D721Med (cell line): ENCODE measurements at regions not wholly inside any gene's neighbourhood (a gene's known extent, or its start where the extent isn't known, plus 50 kb on each side); places are given as distances from the start of the nearest gene placed in this dataset.

Source experiments
- DNase-seq: peaks from one replicate; pipeline ENCODE4 v3.0.0; 2011; ENCODE audit warnings: low spot score; ENCODE audit not compliant: insufficient read length
- FAIRE-seq: peaks from 2 replicates; lab custom pipeline; 2011; peaks lifted over from hg19 to GRCh38; lab: Jason Lieb, UNC
- TF ChIP-seq, protein P1 (sequence below): IDR thresholded peaks from 2 replicates; pipeline ENCODE4 v1.5.1; 2012; ENCODE audit warnings: mild to moderate bottlenecking, control low read depth; ENCODE audit not compliant: insufficient read depth; ENCODE audit errors: missing control alignments

DNA sequence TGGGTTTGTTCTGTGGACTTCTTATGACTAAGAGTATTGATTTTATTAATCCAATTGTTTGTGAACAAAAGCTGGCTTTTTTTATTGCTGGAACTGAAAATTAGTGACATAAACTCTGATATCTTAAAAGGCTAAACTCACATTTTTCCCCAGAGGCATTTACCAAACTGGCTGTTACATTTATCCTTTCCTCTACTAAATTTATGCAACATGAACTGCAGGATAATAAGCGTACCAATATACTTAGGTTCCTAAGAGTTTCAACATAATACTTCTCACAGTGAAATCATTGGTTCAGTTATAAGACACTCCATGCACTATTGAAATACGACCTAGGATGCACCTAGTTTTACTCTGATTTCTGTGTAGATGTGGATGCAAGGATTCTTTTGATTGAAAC, 560.8 kb upstream of the WWC1 start:
- FAIRE-seq (no peak), DNase-seq (no peak)

DNA sequence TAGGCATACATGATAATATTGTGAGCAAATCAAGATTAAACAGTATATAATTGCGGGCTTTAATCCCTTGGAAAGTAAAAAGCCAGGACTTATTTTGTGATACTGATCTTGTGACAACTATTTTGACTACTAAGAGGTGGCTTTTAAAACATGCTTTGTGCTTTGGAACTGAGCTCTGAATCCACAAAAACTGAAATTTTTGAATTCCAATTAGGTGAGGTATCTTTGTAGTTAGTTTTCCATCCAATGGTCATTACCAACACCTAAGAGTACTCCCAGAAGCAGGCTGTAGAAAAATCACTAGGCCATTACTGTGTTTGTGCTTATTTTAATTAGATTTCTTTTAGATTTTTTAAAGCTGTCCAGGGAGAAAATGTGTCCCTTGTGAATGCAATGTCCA, 559.5 kb upstream of the WWC1 start:
- TF ChIP-seq, protein P1, sequence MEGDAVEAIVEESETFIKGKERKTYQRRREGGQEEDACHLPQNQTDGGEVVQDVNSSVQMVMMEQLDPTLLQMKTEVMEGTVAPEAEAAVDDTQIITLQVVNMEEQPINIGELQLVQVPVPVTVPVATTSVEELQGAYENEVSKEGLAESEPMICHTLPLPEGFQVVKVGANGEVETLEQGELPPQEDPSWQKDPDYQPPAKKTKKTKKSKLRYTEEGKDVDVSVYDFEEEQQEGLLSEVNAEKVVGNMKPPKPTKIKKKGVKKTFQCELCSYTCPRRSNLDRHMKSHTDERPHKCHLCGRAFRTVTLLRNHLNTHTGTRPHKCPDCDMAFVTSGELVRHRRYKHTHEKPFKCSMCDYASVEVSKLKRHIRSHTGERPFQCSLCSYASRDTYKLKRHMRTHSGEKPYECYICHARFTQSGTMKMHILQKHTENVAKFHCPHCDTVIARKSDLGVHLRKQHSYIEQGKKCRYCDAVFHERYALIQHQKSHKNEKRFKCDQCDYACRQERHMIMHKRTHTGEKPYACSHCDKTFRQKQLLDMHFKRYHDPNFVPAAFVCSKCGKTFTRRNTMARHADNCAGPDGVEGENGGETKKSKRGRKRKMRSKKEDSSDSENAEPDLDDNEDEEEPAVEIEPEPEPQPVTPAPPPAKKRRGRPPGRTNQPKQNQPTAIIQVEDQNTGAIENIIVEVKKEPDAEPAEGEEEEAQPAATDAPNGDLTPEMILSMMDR = no peak
- DNase-seq (no peak), FAIRE-seq (no peak)

More for the DNA sequence above, 560.8 kb upstream of the WWC1 start:
- TF ChIP-seq, protein P1 = no peak

DNA sequence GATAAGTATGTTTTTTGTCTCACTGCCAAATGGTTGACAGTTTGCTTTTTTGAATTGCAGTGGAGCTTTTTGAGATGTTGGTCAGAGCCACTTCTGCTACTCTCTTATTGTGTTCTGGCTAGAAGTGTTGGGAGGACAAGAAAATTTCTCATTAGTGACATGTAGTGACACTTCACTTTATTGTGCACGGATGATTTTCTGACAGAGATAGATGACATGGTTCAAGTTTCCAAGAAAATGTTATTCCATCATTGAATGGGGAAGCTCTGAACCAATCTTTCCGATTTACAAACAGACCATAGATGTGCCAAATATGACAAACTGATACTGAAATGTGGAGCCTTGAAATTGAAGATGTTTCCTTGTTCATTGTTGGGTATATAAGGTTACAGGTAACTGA, 558.9 kb upstream of the WWC1 start:
- DNase-seq (no peak), FAIRE-seq (no peak)
- TF ChIP-seq, protein P1 = no peak

DNA sequence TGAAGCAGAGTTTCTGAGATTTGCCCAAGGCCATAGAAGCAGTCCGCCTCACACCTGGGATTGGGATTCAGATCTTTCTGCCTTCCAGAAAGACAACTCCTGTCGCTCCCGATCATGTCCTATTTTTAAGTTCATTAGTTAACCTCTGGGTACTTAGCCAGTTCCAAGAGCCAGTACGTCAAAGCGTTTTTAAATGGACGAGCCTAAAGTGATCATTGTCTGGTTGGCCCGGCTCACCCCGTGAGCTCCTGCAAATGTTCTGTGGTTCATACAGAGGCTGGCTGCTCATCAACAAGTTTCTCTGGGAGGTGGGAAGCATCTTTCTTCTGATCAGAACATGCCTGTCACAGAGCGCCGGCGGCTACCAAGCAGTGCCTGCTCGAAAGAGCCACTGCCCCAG, 554.5 kb upstream of the WWC1 start:
- FAIRE-seq = no peak
- no peak for DNase-seq
- TF ChIP-seq, protein P1 = no peak

DNA sequence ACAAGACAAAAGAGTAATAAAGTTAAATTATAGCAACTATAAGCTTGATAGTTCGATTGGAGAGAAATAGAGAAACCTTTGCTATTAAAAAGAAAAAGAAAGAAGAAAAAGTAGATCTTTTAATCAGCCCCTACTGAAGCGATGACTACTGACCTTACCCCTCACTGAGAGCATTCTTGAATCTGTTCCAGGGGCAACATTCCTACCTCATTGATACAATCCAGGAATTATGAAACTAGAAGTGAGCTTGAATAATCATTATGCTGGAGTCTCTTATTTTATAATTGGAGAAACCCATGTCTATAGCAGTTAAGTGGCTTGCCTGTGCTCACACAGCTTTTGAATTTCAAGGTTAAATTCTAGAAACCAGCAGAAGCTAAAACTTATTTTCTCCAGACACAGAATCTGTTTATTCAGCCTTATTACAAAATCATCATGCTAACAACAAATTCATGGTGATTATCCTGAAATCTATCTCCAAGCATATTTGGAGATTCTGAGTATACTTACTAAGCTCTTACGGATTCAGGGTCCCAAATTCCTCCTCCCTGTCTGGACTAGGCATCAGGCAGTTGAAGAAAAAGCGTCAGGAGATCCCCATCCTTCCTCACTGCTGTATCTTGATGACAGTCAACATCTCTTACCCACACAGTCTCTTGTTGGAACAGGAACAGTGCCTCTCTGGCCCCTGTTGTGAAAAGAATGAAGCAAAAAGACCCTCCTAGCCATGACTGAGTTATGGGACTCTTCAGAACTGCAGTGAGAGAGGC, 547.6 kb upstream of the WWC1 start:
- DNase-seq (no peak), FAIRE-seq (no peak)
- TF ChIP-seq, protein P1 = no peak

DNA sequence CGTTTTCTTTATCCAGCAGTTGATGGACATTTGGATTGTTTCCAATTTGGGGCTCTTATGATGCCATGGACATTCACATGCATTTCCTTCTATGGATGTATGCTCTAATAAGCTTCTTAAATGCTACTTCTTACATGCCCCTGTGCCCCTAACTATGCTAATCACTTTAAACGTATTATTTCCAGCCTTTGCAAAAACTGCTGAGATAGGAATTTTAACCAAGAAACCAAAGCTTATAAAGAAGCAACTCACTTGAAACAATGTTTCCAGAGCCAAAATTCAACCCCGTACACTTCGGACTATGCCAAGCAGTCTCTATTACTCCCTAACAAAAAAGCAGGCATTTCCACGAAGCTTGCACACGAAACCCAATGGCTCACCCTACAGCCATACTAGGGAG, 545.6 kb upstream of the WWC1 start:
- TF ChIP-seq, protein P1 = no peak
- FAIRE-seq = no peak
- DNase-seq = no peak

DNA sequence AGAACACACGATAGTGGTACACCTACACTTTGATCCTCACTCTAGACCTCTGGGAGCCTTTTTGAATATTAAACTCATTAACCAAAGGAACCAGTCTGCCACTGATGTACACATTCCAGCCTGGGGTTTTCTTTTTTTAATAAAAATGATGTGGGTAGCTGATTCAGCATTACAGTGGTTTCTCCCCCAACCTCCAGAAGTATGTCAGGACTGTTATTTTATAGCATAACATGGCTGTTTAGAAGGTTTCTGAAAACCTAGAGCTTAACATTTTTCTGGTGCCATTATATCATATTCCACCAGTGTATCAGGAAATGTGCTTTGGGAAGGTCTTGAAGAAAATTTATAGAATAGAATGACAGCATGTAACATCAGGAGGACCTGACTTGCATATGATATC, 540.9 kb upstream of the WWC1 start:
- FAIRE-seq (no peak), DNase-seq (no peak)
- TF ChIP-seq, protein P1 = no peak
